ENCODE measurements at regions not wholly inside any gene's neighbourhood (a gene's known extent, or its start where the extent isn't known, plus 50 kb on each side); places are given as distances from the start of the nearest gene placed in this dataset.

GRCh38 chr2:7524195-7524594, 607.0 kb downstream of the RNF144A start:
- H3K27me3 Mint-ChIP-seq (ENCODE audit: unreplicated experiment): no peaks in the 10 kb centered on the region
- no peak overlapping the region for H3K27ac Mint-ChIP-seq (ENCODE audit: unreplicated experiment)
- no peaks in the 10 kb centered on the region for H3K36me3 Mint-ChIP-seq (ENCODE audit: unreplicated experiment)
- peaks cover 11% of the 10 kb centered on the region for H3K9me3 Mint-ChIP-seq (ENCODE audit: unreplicated experiment)
- H3K4me1 Mint-ChIP-seq (ENCODE audit: unreplicated experiment): no peaks in the 10 kb centered on the region
- no peak for DNase-seq (ENCODE audit: extremely low spot score, unreplicated experiment)
- TF ChIP-seq CTCF (IDR thresholded peaks at IDR 0.05): no peak
- no peak overlapping the region for H3K4me3 Mint-ChIP-seq (ENCODE audit: unreplicated experiment)

GRCh38 chr2:7525746-7526145, 608.5 kb downstream of the RNF144A start:
- Mint-ChIP-seq H3K9me3 (ENCODE audit: unreplicated experiment) (peaks cover 20% of the 10 kb centered on the region), H3K4me1 (ENCODE audit: unreplicated experiment) (no peaks in the 10 kb centered on the region), H3K4me3 (ENCODE audit: unreplicated experiment) (no peak overlapping the region), H3K36me3 (ENCODE audit: unreplicated experiment) (no peaks in the 10 kb centered on the region), H3K27ac (ENCODE audit: unreplicated experiment) (no peak overlapping the region), H3K27me3 (ENCODE audit: unreplicated experiment) (no peaks in the 10 kb centered on the region)
- TF ChIP-seq CTCF (IDR thresholded peaks at IDR 0.05): no peak
- DNase-seq (ENCODE audit: extremely low spot score, unreplicated experiment): no peak

GRCh38 chr2:7527165-7527722, 610.0 kb downstream of the RNF144A start:
- Mint-ChIP-seq H3K4me1 (ENCODE audit: unreplicated experiment) (no peaks in the 10 kb centered on the region), H3K27me3 (ENCODE audit: unreplicated experiment) (no peaks in the 10 kb centered on the region), H3K36me3 (ENCODE audit: unreplicated experiment) (no peaks in the 10 kb centered on the region), H3K27ac (ENCODE audit: unreplicated experiment) (no peak overlapping the region), H3K4me3 (ENCODE audit: unreplicated experiment) (no peak overlapping the region), H3K9me3 (ENCODE audit: unreplicated experiment) (peaks cover 27% of the 10 kb centered on the region)
- no peak for DNase-seq (ENCODE audit: extremely low spot score, unreplicated experiment)
- no peak for TF ChIP-seq CTCF (IDR thresholded peaks at IDR 0.05)

GRCh38 chr2:7530001-7530400, 612.8 kb downstream of the RNF144A start:
- Mint-ChIP-seq H3K4me3 (ENCODE audit: unreplicated experiment) (no peak overlapping the region), H3K36me3 (ENCODE audit: unreplicated experiment) (no peaks in the 10 kb centered on the region), H3K4me1 (ENCODE audit: unreplicated experiment) (no peaks in the 10 kb centered on the region), H3K9me3 (ENCODE audit: unreplicated experiment) (peaks cover 31% of the 10 kb centered on the region), H3K27ac (ENCODE audit: unreplicated experiment) (no peak overlapping the region), H3K27me3 (ENCODE audit: unreplicated experiment) (no peaks in the 10 kb centered on the region)
- DNase-seq (ENCODE audit: extremely low spot score, unreplicated experiment): no peak
- no peak for TF ChIP-seq CTCF (IDR thresholded peaks at IDR 0.05)

- no peaks in the 10 kb centered on the region for H3K27me3 Mint-ChIP-seq (ENCODE audit: unreplicated experiment)
- no peak overlapping the region for H3K27ac Mint-ChIP-seq (ENCODE audit: unreplicated experiment)
These were observed 621.9 kb downstream of the RNF144A start for GRCh38 chr2:7539077-7539476.

More at GRCh38 chr2:7539077-7539476, 621.9 kb downstream of the RNF144A start:
- Mint-ChIP-seq H3K4me1 (ENCODE audit: unreplicated experiment) (no peaks in the 10 kb centered on the region), H3K4me3 (ENCODE audit: unreplicated experiment) (no peak overlapping the region), H3K9me3 (ENCODE audit: unreplicated experiment) (peaks cover 6% of the 10 kb centered on the region), H3K36me3 (ENCODE audit: unreplicated experiment) (no peaks in the 10 kb centered on the region)
- no peak for DNase-seq (ENCODE audit: extremely low spot score, unreplicated experiment)
- TF ChIP-seq CTCF (IDR thresholded peaks at IDR 0.05): no peak
